ENCODE measurements at regions not wholly inside any gene's neighbourhood (a gene's known extent, or its start where the extent isn't known, plus 50 kb on each side); places are given as distances from the start of the nearest gene placed in this dataset.
A peak's percentile ranks its signal among the peaks of the same experiment; 100 is the strongest.
"Not testable (repeated sequence)": the region's sequence is repeated elsewhere in the genome, so short reads cannot be mapped to it uniquely, and the experiment has no call there.

GRCh38 chr2:240191001-240191400 is 50.5 kb upstream of the OTOS start:
- H3K4me1 Mint-ChIP-seq: peaks cover 8% of the 10 kb centered on the region
- peaks cover 10% of the 10 kb centered on the region for H3K27me3 Mint-ChIP-seq (ENCODE audit: low read depth)
- no peak overlapping the region for H3K27ac Mint-ChIP-seq
- H3K36me3 Mint-ChIP-seq (ENCODE audit: low read depth): no peaks in the 10 kb centered on the region
- no peak overlapping the region for H3K4me3 Mint-ChIP-seq
- no peak for TF ChIP-seq CTCF (IDR thresholded peaks at IDR 0.05; ENCODE audit: unreplicated experiment in 3 of 3)
- peaks cover 22% of the 10 kb centered on the region for H3K9me3 Mint-ChIP-seq

GRCh38 chr2:240192661-240193060 is 52.2 kb upstream of the OTOS start:
- Mint-ChIP-seq H3K27me3 (ENCODE audit: low read depth) (peaks cover 7% of the 10 kb centered on the region), H3K36me3 (ENCODE audit: low read depth) (no peaks in the 10 kb centered on the region), H3K4me3 (no peak overlapping the region), H3K9me3 (peaks cover 16% of the 10 kb centered on the region), H3K4me1 (peaks cover 8% of the 10 kb centered on the region), H3K27ac (no peak overlapping the region)
- TF ChIP-seq CTCF (IDR thresholded peaks at IDR 0.05; ENCODE audit: unreplicated experiment in 3 of 3): no peak

GRCh38 chr2:240194341-240194762 is 53.9 kb upstream of the OTOS start:
- H3K27ac Mint-ChIP-seq: not testable (repeated sequence)

GRCh38 chr2:240195316-240195861 is 54.9 kb upstream of the OTOS start:
- H3K36me3 Mint-ChIP-seq (ENCODE audit: low read depth): no peaks in the 10 kb centered on the region
- peaks cover 10% of the 10 kb centered on the region for H3K27me3 Mint-ChIP-seq (ENCODE audit: low read depth)
- H3K4me3 Mint-ChIP-seq: no peak overlapping the region
- no peak overlapping the region for H3K27ac Mint-ChIP-seq
- no peak for TF ChIP-seq CTCF (IDR thresholded peaks at IDR 0.05; ENCODE audit: unreplicated experiment in 3 of 3)
- peaks cover 5% of the 10 kb centered on the region for H3K9me3 Mint-ChIP-seq
- peaks cover 15% of the 10 kb centered on the region for H3K4me1 Mint-ChIP-seq

More at GRCh38 chr2:240194341-240194762, 53.9 kb upstream of the OTOS start:
- not testable (repeated sequence) for H3K4me3 Mint-ChIP-seq; H3K9me3 Mint-ChIP-seq; H3K36me3 Mint-ChIP-seq (ENCODE audit: low read depth); H3K27me3 Mint-ChIP-seq (ENCODE audit: low read depth); H3K4me1 Mint-ChIP-seq
- TF ChIP-seq CTCF (IDR thresholded peaks at IDR 0.05; ENCODE audit: unreplicated experiment in 3 of 3): peak in 1 of 3 experiments; percentile 13

GRCh38 chr2:240196716-240197461 is 56.4 kb upstream of the OTOS start:
- Mint-ChIP-seq H3K36me3 (ENCODE audit: low read depth) (no peaks in the 10 kb centered on the region), H3K9me3 (peaks cover 4% of the 10 kb centered on the region), H3K4me3 (no peak overlapping the region), H3K4me1 (peaks cover 27% of the 10 kb centered on the region), H3K27me3 (ENCODE audit: low read depth) (peaks cover 7% of the 10 kb centered on the region), H3K27ac (no peak overlapping the region)
- no peak for TF ChIP-seq CTCF (IDR thresholded peaks at IDR 0.05; ENCODE audit: unreplicated experiment in 3 of 3)
